IgD-negative memory B cell (primary cell): ENCODE measurements at regions not wholly inside any gene's neighbourhood (a gene's known extent, or its start where the extent isn't known, plus 50 kb on each side); places are given as distances from the start of the nearest gene placed in this dataset.
"Not testable (repeated sequence)": the region's sequence is repeated elsewhere in the genome, so short reads cannot be mapped to it uniquely, and the experiment has no call there.

Experiments
- H3K27ac Mint-ChIP-seq, 3 donors: one replicate each; pipeline ENCODE4 v1.8.0; 2020 to 2022; ENCODE audit warnings: mild to moderate bottlenecking in 3 of 3, mixed read lengths in 3 of 3, moderate library complexity in 1 of 3
- H3K27me3 Mint-ChIP-seq: one replicate; pipeline ENCODE4 v1.8.0; 2021; ENCODE audit warnings: mixed read lengths
- H3K36me3 Mint-ChIP-seq: one replicate; pipeline ENCODE4 v1.8.0; 2020; ENCODE audit warnings: mild to moderate bottlenecking, mixed read lengths
- H3K4me1 Mint-ChIP-seq, 3 donors: one replicate each; pipeline ENCODE4 v1.8.0; 2020 to 2022; ENCODE audit warnings: mixed read lengths in 3 of 3, mild to moderate bottlenecking in 1 of 3
- H3K4me3 Mint-ChIP-seq, 4 donors: one replicate each; pipeline ENCODE4 v1.8.0; 2020 to 2022; ENCODE audit warnings: mild to moderate bottlenecking in 4 of 4, mixed read lengths in 4 of 4, moderate library complexity in 3 of 4
- H3K9me3 Mint-ChIP-seq, 3 donors: one replicate each; pipeline ENCODE4 v1.8.0; 2020 to 2021; ENCODE audit warnings: mixed read lengths in 3 of 3, mild to moderate bottlenecking in 1 of 3

DNA sequence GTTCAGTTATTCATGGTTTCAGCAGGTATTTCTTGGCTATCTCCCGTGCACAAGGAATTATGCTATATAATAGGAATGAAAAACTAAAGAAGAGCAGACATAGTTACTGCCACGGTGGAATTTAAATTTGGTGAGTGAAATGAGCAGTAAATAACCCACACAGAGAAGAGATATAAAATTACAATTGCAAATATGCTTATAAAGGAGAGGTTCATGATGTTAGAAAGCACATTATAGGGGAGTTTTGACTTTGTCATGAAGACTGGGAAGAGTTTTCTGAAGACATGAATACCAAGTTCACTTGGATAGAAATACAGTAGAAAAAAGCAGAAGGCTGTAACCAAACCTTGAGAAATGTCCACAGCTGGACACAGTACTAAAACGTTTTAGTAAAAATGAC lies 712.0 kb upstream of the AADAT start:
- Mint-ChIP-seq H3K9me3 (peaks cover 0 to 3% (median 0%) of the 10 kb centered on the region in 3 donors), H3K27me3 (no peaks in the 10 kb centered on the region), H3K36me3 (no peaks in the 10 kb centered on the region), H3K4me3 (no peak overlapping the region), H3K27ac (no peak overlapping the region), H3K4me1 (no peaks in the 10 kb centered on the region)

DNA sequence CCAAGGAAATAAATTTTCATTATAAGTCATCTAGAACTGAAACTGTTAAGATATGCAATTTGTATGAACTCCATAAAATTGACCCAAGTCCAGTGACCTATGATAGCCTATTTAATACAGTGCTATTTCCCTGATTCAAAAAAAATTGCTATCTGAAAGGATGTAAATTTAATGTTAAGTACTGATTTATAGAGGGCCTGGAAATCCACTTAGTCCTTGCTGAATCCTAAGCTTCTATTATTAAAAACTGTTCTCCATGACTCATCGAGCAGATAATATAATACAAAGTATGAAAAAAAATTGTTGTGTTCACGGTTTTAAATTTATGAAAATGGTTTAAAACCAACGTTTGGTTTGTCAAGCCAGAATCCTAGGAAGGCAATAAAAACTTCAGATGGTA lies 704.8 kb upstream of the AADAT start:
- Mint-ChIP-seq H3K4me3 (no peak overlapping the region), H3K9me3 (no peaks in the 10 kb centered on the region), H3K4me1 (no peaks in the 10 kb centered on the region), H3K27me3 (no peaks in the 10 kb centered on the region), H3K36me3 (no peaks in the 10 kb centered on the region), H3K27ac (no peak overlapping the region)

DNA sequence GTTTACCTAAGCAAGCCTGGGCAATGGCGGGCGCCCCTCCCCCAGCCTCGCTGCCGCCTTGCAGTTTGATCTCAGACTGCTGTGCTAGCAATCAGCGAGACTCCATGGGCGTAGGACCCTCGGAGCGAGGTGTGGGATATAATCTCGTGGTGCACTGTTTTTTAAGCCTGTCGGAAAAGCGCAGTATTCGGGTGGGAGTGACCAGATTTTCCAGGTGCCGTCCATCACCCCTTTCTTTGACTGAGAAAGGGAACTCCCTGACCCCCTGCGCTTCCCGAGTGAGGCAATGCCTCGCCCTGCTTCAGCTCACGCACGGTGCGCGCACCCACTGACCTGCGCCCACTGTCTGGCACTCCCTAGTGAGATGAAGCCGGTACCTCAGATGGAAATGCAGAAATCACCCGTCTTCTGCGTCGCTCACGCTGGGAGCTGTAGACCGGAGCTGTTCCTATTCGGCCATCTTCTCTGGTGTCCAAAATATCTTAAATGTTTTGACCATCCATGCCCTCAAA lies 698.8 kb upstream of the AADAT start:
- not testable (repeated sequence) for H3K9me3 Mint-ChIP-seq, H3K27ac Mint-ChIP-seq, H3K27me3 Mint-ChIP-seq, H3K36me3 Mint-ChIP-seq, H3K4me3 Mint-ChIP-seq, H3K4me1 Mint-ChIP-seq

DNA sequence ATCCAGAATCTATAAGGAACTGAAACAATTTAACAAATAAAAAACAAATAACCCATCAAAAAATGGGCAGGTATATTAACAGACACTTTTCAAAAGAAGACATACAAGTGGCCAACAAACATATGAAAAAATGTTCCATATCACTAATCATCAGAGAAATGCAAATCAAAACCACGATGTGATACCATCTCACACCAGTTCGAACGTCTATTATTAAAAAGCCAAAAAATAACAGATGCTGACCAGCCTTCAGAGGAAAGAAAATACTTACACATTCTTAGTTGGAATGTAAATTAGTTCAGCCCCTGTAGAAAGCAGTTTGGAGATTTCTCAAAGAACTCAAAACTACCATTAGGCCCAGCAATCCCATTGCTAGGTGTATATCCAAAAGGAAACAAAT lies 687.9 kb upstream of the AADAT start:
- Mint-ChIP-seq H3K4me1 (no peaks in the 10 kb centered on the region), H3K27me3 (no peaks in the 10 kb centered on the region), H3K4me3 (no peak overlapping the region), H3K27ac (no peak overlapping the region), H3K9me3 (peaks cover 0 to 11% (median 10%) of the 10 kb centered on the region in 3 donors), H3K36me3 (no peaks in the 10 kb centered on the region)

DNA sequence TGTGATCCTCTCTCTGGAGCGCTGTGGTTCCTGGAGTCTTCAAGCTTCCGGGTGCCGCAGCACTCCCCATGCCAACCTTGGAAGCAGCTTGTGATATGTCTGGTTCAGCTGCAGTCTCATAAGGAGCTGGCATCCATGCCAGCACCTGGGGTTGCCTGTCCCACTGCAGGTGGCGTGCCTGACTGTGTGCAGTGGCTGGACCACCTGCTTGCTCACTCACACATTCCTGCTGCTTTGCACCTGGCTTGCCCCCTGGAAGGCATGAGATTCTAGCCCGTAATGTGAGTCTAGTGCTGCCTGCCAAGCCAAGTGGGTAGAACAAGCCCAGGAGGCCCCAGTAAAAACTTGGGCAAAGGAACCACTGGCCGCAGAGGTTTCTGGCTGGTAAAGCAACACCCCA lies 687.2 kb upstream of the AADAT start:
- Mint-ChIP-seq H3K27me3 (no peaks in the 10 kb centered on the region), H3K4me1 (no peaks in the 10 kb centered on the region), H3K9me3 (peaks cover 0 to 11% (median 10%) of the 10 kb centered on the region in 3 donors), H3K36me3 (no peaks in the 10 kb centered on the region), H3K27ac (no peak overlapping the region), H3K4me3 (peak overlapping the region in 1 of 4 donors; percentile 52)

DNA sequence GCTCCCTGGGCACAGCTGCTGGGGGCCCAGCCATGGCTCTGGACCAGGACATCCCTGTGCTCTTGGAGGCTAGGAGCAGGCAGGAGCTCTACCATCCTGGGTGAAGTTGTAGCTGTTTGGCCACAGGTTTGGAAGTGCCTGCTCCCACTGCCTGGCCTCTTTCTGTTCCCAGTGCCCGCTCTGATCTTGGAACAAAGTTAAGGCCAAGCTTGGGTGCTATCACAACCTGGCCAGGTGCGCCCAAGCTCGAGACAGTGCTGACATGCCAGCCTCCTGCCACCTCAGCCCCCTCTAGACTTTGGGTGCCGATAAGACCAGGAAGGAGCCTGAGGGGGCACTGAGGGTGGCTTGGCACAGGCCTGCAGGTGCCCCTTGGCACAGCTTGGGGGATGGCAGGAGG lies 686.1 kb upstream of the AADAT start:
- Mint-ChIP-seq H3K9me3 (peaks cover 0 to 5% (median 5%) of the 10 kb centered on the region in 3 donors), H3K27me3 (no peaks in the 10 kb centered on the region), H3K4me1 (no peaks in the 10 kb centered on the region), H3K4me3 (no peak overlapping the region), H3K27ac (no peak overlapping the region), H3K36me3 (no peaks in the 10 kb centered on the region)

DNA sequence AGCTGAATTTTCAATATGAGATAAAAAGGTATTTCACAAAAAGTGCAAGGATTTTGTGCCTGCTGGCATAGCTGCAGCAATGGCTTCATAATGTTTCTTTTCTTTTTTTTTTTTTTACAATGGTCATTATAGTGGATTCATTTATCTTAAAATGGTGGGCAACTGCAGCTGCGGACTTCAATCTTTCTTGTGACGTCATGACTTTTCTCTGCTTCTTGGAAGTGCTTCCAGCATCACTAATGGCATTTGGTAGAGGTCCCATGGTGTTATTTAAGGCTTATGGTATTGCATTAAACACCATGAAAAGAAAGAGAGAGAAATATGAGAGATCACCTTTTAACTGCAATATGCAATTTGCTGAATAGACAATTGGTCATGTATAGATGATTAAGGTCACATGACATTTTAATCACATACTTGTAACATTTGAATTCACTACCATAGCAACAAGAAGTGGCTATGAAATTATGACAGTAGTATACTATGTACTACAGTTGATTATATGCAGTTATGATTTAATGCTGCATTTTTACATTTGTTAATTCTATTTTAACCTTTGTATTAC lies 684.0 kb upstream of the AADAT start:
- no peaks in the 10 kb centered on the region for H3K4me1 Mint-ChIP-seq
- H3K4me3 Mint-ChIP-seq = no peak overlapping the region
- H3K9me3 Mint-ChIP-seq = peaks cover 0 to 5% (median 5%) of the 10 kb centered on the region in 3 donors
- no peaks in the 10 kb centered on the region for H3K27me3 Mint-ChIP-seq
- no peaks in the 10 kb centered on the region for H3K36me3 Mint-ChIP-seq
- no peak overlapping the region for H3K27ac Mint-ChIP-seq

DNA sequence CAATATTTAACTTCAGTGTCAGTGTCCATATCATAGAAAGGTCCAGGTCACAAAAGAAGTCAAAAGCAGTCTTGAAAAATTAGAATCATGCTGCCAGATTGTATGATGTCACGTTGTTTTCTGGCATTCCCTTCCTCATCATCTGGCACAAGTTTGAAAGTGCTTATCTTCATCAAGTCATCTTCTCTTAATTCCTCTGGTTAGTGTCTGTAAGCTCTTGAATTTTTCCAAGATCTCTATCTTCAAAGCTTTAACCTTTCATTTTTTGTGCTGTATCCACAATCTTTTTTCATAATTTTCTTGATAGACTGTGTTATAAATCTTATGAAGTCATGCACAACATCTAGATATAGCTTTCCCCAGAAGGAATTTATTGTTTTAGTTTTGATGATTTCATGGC lies 682.7 kb upstream of the AADAT start:
- H3K4me3 Mint-ChIP-seq = no peak overlapping the region
- H3K9me3 Mint-ChIP-seq = peaks cover 0 to 5% (median 0%) of the 10 kb centered on the region in 3 donors
- no peaks in the 10 kb centered on the region for H3K36me3 Mint-ChIP-seq
- H3K27ac Mint-ChIP-seq = no peak overlapping the region
- H3K4me1 Mint-ChIP-seq = no peaks in the 10 kb centered on the region
- H3K27me3 Mint-ChIP-seq = no peaks in the 10 kb centered on the region

DNA sequence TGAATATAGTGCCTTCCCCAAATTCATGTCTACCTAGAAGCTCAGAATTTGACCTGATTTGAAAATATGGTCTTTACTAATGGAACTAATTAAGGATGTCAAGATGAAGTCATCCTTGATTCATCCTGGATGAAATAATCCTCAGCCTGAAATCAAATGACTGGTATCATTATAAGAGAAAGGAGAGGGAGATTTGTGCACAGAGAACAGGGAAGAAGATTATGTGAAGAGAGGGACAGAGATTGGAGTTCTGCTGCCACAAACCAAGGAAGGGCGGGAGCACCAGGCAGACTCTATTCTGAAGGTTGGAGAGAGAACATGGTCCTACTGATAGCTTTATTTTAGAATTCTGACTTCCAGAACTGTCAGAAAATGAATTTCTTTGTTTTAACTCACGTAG lies 680.9 kb upstream of the AADAT start:
- Mint-ChIP-seq H3K36me3 (no peaks in the 10 kb centered on the region), H3K4me3 (no peak overlapping the region), H3K9me3 (peaks cover 0 to 5% (median 0%) of the 10 kb centered on the region in 3 donors), H3K27ac (no peak overlapping the region), H3K4me1 (no peaks in the 10 kb centered on the region), H3K27me3 (no peaks in the 10 kb centered on the region)

DNA sequence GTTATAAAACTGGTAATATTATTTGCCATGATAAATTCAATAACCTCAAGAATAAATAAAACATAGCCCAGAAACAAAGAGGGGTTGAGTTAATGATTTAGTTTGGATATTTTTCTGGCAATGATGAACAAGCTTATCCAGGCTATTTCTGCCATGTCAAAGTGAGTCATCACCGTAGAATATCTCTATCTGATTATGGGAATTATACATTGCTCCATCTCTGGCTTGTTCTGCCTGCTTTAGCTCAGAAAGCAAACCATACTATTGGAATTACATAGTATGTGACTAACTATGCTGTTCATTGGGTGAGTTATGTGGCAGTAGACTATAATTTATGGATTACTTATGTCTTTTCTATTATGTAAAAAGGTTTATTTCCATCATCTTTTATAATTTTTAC lies 680.1 kb upstream of the AADAT start:
- H3K9me3 Mint-ChIP-seq = peaks cover 0 to 5% (median 0%) of the 10 kb centered on the region in 3 donors
- no peaks in the 10 kb centered on the region for H3K27me3 Mint-ChIP-seq
- H3K4me1 Mint-ChIP-seq = no peaks in the 10 kb centered on the region
- H3K36me3 Mint-ChIP-seq = no peaks in the 10 kb centered on the region
- H3K4me3 Mint-ChIP-seq = no peak overlapping the region
- no peak overlapping the region for H3K27ac Mint-ChIP-seq

DNA sequence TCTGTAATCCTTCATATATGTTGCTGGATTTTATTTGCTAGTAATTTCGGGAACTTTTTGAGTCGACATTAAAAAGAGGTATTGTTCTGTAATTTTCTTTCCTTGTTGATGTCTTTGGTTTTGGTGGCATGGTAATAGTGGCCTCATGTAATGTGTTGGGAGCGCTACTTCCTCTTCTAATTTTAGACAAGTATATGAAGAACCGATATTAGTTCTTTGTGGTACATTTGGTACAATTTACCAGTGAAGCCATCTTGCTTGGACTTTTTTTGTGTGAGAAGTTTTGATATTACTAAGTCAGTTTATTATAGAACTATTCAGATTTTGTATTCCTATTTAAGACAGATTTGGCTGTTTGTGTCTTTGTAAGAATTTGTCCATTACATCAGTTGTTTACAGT lies 669.2 kb upstream of the AADAT start:
- Mint-ChIP-seq H3K36me3 (no peaks in the 10 kb centered on the region), H3K4me3 (no peak overlapping the region), H3K27ac (no peak overlapping the region), H3K27me3 (no peaks in the 10 kb centered on the region), H3K4me1 (no peaks in the 10 kb centered on the region), H3K9me3 (peaks cover 0 to 10% (median 0%) of the 10 kb centered on the region in 3 donors)

DNA sequence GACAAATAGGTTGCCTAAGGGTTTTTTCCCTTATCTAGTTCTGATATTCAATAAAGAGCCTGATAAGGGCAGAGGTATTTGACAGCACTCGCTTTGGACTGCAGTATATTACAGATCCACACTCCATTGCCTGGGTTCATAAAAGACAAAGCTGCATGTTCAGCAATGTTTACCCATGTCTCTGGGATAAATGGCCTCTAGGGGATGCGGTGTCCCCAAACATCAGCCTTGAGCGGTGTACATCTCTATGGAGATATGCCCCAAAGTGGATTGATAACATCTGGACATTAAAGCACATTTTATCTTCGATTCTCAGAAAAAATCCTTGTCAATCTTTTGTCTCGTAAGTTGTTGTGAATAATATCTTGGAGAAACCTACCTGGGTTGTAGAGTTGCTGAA lies 660.8 kb upstream of the AADAT start:
- H3K9me3 Mint-ChIP-seq = peaks cover 0 to 7% (median 0%) of the 10 kb centered on the region in 3 donors
- H3K27me3 Mint-ChIP-seq = no peaks in the 10 kb centered on the region
- H3K27ac Mint-ChIP-seq = no peak overlapping the region
- H3K4me1 Mint-ChIP-seq = no peaks in the 10 kb centered on the region
- H3K4me3 Mint-ChIP-seq = no peak overlapping the region
- peaks cover 2% of the 10 kb centered on the region for H3K36me3 Mint-ChIP-seq

DNA sequence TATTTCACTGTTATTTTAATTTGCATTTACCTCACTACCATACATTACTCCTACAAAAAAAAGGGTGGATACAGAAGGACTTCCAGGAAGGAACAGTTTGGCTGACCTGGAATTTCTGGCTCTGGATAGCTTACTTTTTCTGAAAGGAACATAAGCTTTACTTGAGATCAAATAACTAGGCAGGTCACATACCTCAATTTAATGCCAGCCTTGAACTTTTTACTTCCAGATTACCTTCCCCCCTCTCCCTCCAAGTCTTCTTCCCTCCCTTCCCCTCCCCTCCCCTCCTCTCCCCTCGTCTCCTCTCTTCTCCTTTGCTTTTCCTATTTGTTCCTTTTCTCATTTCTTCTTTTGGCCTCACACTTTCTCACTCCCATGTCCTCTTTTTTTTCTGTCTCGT lies 659.2 kb upstream of the AADAT start:
- H3K27ac Mint-ChIP-seq = no peak overlapping the region
- peaks cover 0 to 7% (median 4%) of the 10 kb centered on the region in 3 donors for H3K9me3 Mint-ChIP-seq
- no peaks in the 10 kb centered on the region for H3K4me1 Mint-ChIP-seq
- no peak overlapping the region for H3K4me3 Mint-ChIP-seq
- H3K27me3 Mint-ChIP-seq = no peaks in the 10 kb centered on the region
- H3K36me3 Mint-ChIP-seq = peaks cover 2% of the 10 kb centered on the region

DNA sequence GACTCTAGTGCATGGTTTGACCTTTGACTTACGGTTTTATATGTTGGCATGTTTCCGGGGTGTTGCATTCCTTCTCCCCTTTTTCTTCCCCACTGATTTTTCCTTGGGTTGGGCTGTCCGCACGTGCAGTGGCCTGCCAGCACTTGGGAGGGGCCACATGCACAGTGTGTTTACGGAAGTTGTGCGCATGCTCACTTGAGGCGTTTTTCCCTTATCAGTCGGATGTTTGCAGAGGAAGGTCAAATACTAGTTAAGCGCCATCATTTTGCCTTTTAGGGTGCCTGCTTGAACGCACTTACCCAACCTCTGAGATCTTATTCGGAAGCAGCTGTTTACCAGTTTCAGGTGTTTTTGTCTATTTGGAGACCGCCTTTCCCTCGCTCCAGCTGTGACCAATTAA lies 653.9 kb upstream of the AADAT start:
- peaks cover 2% of the 10 kb centered on the region for H3K36me3 Mint-ChIP-seq
- no peak overlapping the region for H3K27ac Mint-ChIP-seq
- H3K4me1 Mint-ChIP-seq = no peaks in the 10 kb centered on the region
- H3K27me3 Mint-ChIP-seq = no peaks in the 10 kb centered on the region
- H3K4me3 Mint-ChIP-seq = no peak overlapping the region
- peaks cover 3 to 4% (median 4%) of the 10 kb centered on the region in 3 donors for H3K9me3 Mint-ChIP-seq

DNA sequence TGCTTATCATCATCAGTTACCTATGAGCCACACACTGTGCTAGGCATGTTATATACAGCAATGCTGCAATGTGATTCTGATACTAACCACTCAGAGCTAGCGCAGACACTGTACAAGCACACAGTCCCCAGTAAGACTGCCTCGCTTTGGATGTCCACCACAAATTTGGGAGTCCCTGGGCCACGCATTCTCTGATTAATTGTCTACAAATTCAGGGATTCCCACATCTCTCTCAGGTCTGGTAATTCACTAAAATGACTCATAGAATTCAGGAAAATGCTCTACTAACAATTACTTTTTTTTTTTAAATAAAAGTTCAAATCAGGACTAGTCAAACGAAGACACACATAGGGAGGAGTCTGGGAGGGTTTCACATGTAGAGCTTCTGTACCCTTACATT lies 652.1 kb upstream of the AADAT start:
- no peaks in the 10 kb centered on the region for H3K27me3 Mint-ChIP-seq
- no peak overlapping the region for H3K4me3 Mint-ChIP-seq
- peaks cover 2% of the 10 kb centered on the region for H3K36me3 Mint-ChIP-seq
- H3K9me3 Mint-ChIP-seq = peaks cover 3 to 4% (median 4%) of the 10 kb centered on the region in 3 donors
- H3K4me1 Mint-ChIP-seq = no peaks in the 10 kb centered on the region
- H3K27ac Mint-ChIP-seq = no peak overlapping the region

DNA sequence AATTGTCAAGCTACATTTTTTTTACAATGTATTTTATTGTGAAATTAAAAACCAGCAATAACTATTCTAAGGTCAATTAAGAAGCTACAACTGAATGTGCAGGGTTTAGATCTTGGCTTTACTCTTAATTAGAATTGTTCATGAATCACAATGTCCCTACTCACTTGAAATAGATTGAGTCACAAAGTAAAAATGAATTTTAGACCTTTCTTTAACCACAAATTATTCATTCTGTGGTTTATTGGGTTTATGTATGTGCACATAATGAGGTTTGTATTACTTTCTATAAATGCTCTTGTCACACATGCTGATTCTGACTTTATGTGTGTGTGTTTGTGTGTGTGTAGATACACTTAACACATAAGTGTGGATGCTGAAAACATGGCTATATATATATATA lies 647.0 kb upstream of the AADAT start:
- Mint-ChIP-seq H3K36me3 (no peaks in the 10 kb centered on the region), H3K4me1 (no peaks in the 10 kb centered on the region), H3K27me3 (no peaks in the 10 kb centered on the region), H3K27ac (no peak overlapping the region), H3K4me3 (no peak overlapping the region), H3K9me3 (peaks cover 0 to 3% (median 0%) of the 10 kb centered on the region in 3 donors)
